Left ventricle myocardium inferior (tissue), 1 donor: ENCODE measurements at regions not wholly inside any gene's neighbourhood (a gene's known extent, or its start where the extent isn't known, plus 50 kb on each side); places are given as distances from the start of the nearest gene placed in this dataset.

ENCODE experiments used
- DNase-seq: peaks from one replicate; pipeline ENCODE4 v3.0.0-alpha.2; 2020
- H3K27ac ChIP-seq: fragments of 200-600 bp; replicated peaks from 2 replicates; pipeline ENCODE4 v1.8.0; 2021
- H3K27me3 ChIP-seq: fragments of 200-600 bp; 2 replicates; pipeline ENCODE4 v1.8.0; 2021; ENCODE audit warnings: low read depth
- H3K36me3 ChIP-seq: fragments of 200-600 bp; 2 replicates; pipeline ENCODE4 v1.8.0; 2021
- H3K4me1 ChIP-seq: fragments of 200-600 bp; 2 replicates; pipeline ENCODE4 v1.8.0; 2021
- H3K4me3 ChIP-seq: fragments of 200-600 bp; 2 replicates; pipeline ENCODE4 v1.8.0; 2021; ENCODE audit warnings: mild to moderate bottlenecking, moderate library complexity
- H3K9me3 ChIP-seq: fragments of 200-600 bp; replicated peaks from 2 replicates; pipeline ENCODE4 v1.8.0; 2021
- intact Hi-C: fragments of 100-400 bp; cut with micrococcal nuclease; formaldehyde crosslinking; loops from one replicate; pipeline ENCODE4 v1.11.0; 2022
- TF ChIP-seq, protein P1 (sequence below): fragments of 200-600 bp; IDR thresholded peaks from 2 replicates; pipeline ENCODE4 v1.8.0; 2021; ENCODE audit warnings: antibody characterized with exemption, mild to moderate bottlenecking, borderline replicate concordance
- donor health status: DM: no; HTN: yes; CAD: no; lungs with severe emphysema.

DNA sequence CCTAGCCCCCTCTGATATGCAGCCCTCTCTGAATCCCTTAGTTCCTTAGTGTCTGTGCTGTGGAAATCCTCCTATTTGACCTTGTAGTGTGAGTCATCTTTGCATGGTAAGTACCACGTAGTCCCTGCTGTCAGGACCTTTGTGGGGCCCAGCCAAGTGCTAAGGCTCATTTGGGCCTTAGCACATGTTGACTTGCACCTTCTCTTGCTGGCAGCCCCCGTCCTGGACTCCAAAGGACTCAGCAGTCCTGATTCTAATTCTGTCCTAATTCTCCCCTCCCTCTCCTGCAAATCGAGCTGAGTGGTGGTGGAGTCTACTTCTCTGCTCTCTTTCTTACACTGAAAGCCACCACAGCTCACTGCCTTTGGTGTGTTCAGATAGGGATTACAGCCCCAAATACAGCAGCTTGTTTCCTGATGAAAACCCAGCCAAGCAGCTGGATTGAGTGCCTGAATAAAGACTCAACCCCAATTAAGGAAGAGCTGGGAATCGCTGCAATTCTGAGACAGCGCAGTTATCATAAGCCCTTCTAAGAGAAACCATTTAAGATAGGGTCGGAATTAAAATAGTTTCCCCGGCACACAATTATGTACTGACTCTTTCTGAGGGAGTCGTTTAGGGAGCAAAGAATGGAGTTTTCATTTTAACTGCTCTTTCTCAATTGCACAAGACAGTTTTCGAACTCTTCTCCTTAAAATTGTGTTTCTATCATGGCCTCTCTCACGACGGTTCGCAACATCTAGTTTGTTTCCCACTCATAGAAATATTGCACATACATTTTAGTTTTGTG lies 215.6 kb upstream of the TNP1 start:
- TF ChIP-seq, protein P1, sequence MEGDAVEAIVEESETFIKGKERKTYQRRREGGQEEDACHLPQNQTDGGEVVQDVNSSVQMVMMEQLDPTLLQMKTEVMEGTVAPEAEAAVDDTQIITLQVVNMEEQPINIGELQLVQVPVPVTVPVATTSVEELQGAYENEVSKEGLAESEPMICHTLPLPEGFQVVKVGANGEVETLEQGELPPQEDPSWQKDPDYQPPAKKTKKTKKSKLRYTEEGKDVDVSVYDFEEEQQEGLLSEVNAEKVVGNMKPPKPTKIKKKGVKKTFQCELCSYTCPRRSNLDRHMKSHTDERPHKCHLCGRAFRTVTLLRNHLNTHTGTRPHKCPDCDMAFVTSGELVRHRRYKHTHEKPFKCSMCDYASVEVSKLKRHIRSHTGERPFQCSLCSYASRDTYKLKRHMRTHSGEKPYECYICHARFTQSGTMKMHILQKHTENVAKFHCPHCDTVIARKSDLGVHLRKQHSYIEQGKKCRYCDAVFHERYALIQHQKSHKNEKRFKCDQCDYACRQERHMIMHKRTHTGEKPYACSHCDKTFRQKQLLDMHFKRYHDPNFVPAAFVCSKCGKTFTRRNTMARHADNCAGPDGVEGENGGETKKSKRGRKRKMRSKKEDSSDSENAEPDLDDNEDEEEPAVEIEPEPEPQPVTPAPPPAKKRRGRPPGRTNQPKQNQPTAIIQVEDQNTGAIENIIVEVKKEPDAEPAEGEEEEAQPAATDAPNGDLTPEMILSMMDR = no peak
- peaks cover 37% of the 10 kb centered on the region for H3K4me1 ChIP-seq
- intact Hi-C loops = no loop called here
- H3K36me3 ChIP-seq = no peaks in the 10 kb centered on the region
- peak; percentile 58 for DNase-seq
- no peaks in the 10 kb centered on the region for H3K9me3 ChIP-seq
- no peaks in the 10 kb centered on the region for H3K27me3 ChIP-seq
- H3K27ac ChIP-seq = peak overlapping the region; percentile 85
- no peak overlapping the region for H3K4me3 ChIP-seq

DNA sequence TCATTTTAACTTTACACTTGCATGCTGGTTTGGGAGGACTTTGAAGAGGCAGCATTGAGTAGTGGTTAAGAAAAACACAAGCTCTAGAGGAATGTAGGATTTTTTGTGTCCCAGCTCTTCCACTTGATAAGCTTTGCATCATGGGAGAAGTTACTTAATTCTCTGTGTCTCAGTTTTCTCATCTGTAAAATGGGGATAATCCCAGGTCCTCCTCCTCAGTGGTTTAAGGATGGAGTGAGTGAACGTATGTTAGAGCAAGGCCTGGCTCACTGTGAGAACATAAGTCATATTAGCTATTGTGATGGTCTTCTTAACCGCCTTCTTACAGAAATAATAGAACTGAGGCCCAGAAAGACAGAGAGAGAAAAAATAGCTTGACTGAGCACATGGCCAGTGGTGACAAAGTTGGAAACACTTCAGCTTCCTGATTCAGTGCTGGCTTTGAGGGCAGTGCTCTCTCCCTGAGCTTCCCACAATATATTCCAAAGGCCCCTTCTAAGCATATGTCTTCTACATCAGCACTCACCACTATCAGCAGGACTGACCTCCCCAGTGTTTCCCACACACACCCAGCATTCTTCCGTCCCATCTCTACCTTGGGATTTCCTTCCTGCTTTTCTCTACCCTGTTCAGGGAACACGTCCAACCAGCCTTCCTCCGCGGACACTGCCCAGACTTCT lies 214.9 kb upstream of the TNP1 start:
- no peaks in the 10 kb centered on the region for H3K27me3 ChIP-seq
- DNase-seq = no peak
- no peak overlapping the region for H3K4me3 ChIP-seq
- peaks cover 37% of the 10 kb centered on the region for H3K4me1 ChIP-seq
- intact Hi-C loops = loop anchor here (5.0 kb wide), 1 partner anchor 377 kb away; the partner anchor contains the start of gene IGFBP5
- TF ChIP-seq, protein P1 = no peak
- H3K9me3 ChIP-seq = no peaks in the 10 kb centered on the region
- H3K36me3 ChIP-seq = no peaks in the 10 kb centered on the region
- peak overlapping the region; percentile 85 for H3K27ac ChIP-seq

DNA sequence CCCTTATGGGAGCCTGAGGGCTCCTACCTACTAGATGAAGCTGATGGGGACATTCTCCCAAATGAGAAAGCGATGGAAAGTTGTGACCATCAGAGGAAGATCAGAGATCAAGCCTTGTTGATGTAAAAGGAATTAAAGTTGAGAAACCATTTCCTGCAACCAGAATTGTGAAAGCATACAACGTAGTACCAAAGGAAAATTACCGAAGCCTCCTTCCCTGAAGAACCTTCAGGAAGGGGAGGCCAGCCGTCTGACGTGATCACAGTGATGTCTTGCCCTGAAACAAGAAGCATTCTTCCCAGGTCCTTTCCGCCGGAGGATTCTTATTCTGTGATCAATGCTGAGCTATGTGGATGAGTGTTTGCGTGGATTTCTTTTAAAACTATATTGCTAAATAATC lies 211.6 kb upstream of the TNP1 start:
- Histone ChIP-seq H3K27ac (no peak overlapping the region), H3K9me3 (no peaks in the 10 kb centered on the region), H3K4me1 (peaks cover 26% of the 10 kb centered on the region), H3K27me3 (no peaks in the 10 kb centered on the region), H3K4me3 (no peak overlapping the region), H3K36me3 (no peaks in the 10 kb centered on the region)
- intact Hi-C loops = loop anchor here (5.0 kb wide), 1 partner anchor 374 kb away; the partner anchor contains the start of gene IGFBP5
- TF ChIP-seq, protein P1 = no peak
- no peak for DNase-seq

DNA sequence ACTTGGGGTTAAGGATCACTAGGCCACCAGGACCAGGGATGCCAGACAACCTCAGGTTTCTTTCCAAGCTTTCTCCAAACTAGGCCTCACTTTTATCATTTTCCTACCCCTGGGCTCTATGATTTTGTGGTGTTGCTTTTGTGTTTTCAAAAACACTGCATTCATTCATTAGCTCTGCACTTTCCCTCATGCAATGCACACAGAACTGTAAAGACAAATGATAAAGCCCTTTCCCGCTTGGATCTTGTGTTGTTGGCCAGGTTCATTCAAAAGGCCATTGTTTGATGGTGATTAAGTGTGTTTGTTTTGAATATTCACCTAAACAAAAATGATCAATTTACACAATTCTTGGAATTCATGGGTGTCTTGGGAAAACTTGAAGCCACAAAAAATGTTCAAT lies 210.7 kb upstream of the TNP1 start:
- Histone ChIP-seq H3K36me3 (no peaks in the 10 kb centered on the region), H3K4me1 (peaks cover 18% of the 10 kb centered on the region), H3K4me3 (no peak overlapping the region), H3K27ac (no peak overlapping the region), H3K27me3 (no peaks in the 10 kb centered on the region), H3K9me3 (no peaks in the 10 kb centered on the region)
- TF ChIP-seq, protein P1 = no peak
- DNase-seq = no peak
- intact Hi-C loops = loop anchor here (5.0 kb wide), 1 partner anchor 373 kb away; the partner anchor contains the start of gene IGFBP5

DNA sequence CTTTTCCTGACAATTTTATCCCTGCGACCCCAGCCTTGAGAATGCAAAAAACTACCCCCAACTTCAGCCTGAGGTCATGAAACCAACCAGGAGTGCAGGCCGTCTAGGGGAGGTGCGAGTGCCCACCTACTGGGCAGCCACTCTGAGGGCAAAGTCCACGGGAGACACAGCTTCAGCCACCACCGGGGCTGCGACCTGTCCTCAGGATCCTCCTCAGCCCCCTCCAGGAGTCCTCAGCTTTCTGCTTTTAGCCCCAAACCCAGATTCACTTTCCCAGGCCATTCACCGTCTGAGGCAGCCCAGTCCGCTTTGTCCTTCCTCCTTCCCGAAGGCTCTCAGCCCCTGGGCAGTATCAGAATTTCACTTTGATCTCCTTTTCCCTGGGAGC lies 210.2 kb upstream of the TNP1 start:
- H3K36me3 ChIP-seq = no peaks in the 10 kb centered on the region
- intact Hi-C loops = loop anchor here (5.0 kb wide), 1 partner anchor 373 kb away; the partner anchor contains the start of gene IGFBP5

More for the DNA sequence above, 210.2 kb upstream of the TNP1 start:
- DNase-seq = no peak
- TF ChIP-seq, protein P1 = no peak
- Histone ChIP-seq H3K4me1 (peaks cover 16% of the 10 kb centered on the region), H3K4me3 (no peak overlapping the region), H3K27ac (no peak overlapping the region), H3K27me3 (no peaks in the 10 kb centered on the region), H3K9me3 (no peaks in the 10 kb centered on the region)
